Mesothelial cell of epicardium (in vitro differentiated cells): ENCODE measurements at regions not wholly inside any gene's neighbourhood (a gene's known extent, or its start where the extent isn't known, plus 50 kb on each side); places are given as distances from the start of the nearest gene placed in this dataset.

Source experiments
- DNase-seq, 2 experiments: peaks; one replicate each; pipeline ENCODE4 v3.0.0; 2021; ENCODE audit warnings: low spot score in 2 of 2; ENCODE audit not compliant: unreplicated experiment in 2 of 2
- H3K27ac Mint-ChIP-seq: 2 replicates; pipeline ENCODE4 v1.8.0; 2021; ENCODE audit warnings: mixed read lengths
- H3K27me3 Mint-ChIP-seq: 2 replicates; pipeline ENCODE4 v1.8.0; 2021; ENCODE audit warnings: low read depth, mixed read lengths
- H3K36me3 Mint-ChIP-seq: 2 replicates; pipeline ENCODE4 v1.8.0; 2021; ENCODE audit warnings: mixed read lengths
- H3K4me1 Mint-ChIP-seq: 2 replicates; pipeline ENCODE4 v1.8.0; 2021; ENCODE audit warnings: mixed read lengths
- H3K4me3 Mint-ChIP-seq: 2 replicates; pipeline ENCODE4 v1.8.0; 2021; ENCODE audit warnings: mild to moderate bottlenecking, moderate library complexity, mixed read lengths
- H3K9me3 Mint-ChIP-seq: 2 replicates; pipeline ENCODE4 v1.8.0; 2021; ENCODE audit warnings: mixed read lengths
- TF ChIP-seq, protein P1 (sequence below): fragments of 200-600 bp; sonication (generic); IDR thresholded peaks from one replicate; pipeline ENCODE4 v1.5.0; 2021; ENCODE audit warnings: antibody characterized with exemption; ENCODE audit not compliant: unreplicated experiment

DNA sequence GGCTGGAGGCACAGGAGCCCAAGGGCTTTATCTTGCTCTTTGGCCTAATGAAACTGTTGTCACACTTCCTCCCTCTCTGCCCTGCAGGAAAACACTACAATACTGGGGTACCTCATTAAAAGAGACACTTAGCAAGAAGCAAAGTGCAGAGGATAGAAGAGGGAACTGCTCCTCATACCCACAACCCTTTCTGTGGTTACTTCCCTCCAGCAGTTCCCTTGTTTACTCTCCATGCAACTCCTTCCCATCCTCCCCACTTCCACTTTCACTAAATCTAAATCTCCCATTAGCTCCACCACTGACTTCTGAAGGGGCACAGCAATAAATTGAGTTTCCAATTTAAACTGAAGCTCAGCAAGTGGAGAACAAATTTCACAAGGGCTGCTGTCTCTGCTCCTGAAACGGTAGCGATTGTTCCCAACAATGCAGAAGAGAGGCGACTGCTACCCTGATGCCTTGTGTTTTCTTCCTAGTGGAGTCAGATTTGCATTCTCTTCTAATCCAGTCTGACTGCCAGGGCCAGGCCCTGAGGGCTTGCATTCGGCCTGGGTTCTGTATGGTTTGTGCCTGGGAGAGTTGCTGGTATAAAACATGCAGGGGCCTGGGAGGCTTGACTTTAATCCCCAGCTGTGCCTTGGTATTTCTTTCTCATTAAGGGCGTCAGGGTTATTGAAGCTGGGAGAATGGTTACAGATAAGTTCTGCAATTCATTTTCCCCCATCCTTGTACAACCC, 454.7 kb downstream of the TFAP2B start:
- Mint-ChIP-seq H3K4me1 (peaks cover 21% of the 10 kb centered on the region), H3K36me3 (no peaks in the 10 kb centered on the region), H3K27me3 (no peaks in the 10 kb centered on the region), H3K27ac (no peak overlapping the region), H3K4me3 (no peak overlapping the region), H3K9me3 (no peaks in the 10 kb centered on the region)
- no peak for DNase-seq
- TF ChIP-seq, protein P1, sequence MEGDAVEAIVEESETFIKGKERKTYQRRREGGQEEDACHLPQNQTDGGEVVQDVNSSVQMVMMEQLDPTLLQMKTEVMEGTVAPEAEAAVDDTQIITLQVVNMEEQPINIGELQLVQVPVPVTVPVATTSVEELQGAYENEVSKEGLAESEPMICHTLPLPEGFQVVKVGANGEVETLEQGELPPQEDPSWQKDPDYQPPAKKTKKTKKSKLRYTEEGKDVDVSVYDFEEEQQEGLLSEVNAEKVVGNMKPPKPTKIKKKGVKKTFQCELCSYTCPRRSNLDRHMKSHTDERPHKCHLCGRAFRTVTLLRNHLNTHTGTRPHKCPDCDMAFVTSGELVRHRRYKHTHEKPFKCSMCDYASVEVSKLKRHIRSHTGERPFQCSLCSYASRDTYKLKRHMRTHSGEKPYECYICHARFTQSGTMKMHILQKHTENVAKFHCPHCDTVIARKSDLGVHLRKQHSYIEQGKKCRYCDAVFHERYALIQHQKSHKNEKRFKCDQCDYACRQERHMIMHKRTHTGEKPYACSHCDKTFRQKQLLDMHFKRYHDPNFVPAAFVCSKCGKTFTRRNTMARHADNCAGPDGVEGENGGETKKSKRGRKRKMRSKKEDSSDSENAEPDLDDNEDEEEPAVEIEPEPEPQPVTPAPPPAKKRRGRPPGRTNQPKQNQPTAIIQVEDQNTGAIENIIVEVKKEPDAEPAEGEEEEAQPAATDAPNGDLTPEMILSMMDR: no peak

DNA sequence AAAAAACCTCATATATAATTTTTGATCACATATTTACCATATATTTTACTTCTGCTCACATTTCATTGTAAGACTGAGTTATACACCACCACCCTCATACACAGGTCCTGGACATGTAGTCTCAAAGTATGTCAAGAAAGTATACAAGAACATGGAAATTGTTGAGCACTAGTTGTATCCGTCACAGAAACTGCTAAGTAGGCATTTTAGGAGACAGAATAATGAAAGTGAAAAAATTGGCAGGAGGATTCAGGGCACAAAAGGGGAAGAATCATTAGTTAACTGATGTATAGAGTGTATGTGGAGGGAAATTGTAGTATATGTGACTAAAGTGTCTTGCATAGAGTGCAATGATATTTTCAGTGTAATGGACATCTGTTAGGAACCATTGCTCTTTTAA, 458.8 kb downstream of the TFAP2B start:
- Mint-ChIP-seq H3K27me3 (no peaks in the 10 kb centered on the region), H3K9me3 (peaks cover 7% of the 10 kb centered on the region), H3K4me3 (no peak overlapping the region), H3K36me3 (no peaks in the 10 kb centered on the region), H3K27ac (no peak overlapping the region), H3K4me1 (peaks cover 8% of the 10 kb centered on the region)
- DNase-seq: no peak
- TF ChIP-seq, protein P1: no peak

DNA sequence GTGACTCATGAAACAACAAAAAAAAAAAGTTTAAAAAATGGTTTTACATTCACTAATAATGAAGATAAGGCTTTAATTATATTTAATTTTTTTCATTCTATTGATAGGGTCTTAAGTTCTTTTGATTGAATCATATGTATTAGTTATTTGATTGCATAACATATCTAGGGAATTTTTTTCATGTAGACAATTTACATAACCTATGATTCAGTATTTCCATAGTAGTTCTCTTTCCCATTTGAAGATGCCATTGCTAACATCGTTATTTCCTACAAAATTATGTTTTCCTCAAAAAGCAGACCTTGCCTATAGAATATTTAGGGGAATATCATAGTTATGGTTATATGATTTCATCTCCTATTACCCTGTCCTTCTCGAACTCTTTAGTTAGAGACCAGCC, 463.4 kb downstream of the TFAP2B start:
- Mint-ChIP-seq H3K27ac (no peak overlapping the region), H3K36me3 (no peaks in the 10 kb centered on the region), H3K27me3 (no peaks in the 10 kb centered on the region), H3K4me3 (no peak overlapping the region), H3K9me3 (peaks cover 7% of the 10 kb centered on the region), H3K4me1 (no peaks in the 10 kb centered on the region)
- no peak for DNase-seq
- TF ChIP-seq, protein P1: no peak

DNA sequence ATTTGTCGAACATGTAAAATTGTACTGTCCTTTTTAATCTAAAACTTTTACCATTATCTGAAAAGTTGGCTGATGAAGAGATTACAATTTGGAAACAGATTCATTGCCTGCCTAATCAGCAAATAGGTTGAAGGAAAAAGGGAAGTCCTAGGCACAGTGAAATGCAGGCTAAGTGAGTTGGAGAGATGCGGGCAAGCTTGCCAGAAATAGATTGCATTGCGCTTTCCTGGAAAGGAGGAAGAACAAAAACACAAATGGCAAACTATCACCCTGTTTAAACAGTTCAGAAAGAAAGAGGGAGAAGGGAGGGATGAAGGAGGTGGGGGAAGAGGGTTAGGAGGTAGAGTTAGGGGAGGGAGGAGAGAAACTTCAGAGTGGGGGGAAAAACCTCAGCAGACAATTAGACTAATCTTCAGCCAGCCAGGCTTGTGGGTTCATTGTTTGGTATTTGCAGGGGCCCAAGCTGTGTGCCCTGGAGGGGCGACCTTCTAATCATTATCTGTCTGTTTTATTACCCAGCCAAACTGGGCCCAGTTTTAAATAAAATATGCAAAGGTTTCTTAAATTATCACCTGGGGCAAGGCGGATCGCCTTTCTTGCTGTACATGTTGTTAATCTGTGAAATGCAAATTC, 465.2 kb downstream of the TFAP2B start:
- Mint-ChIP-seq H3K4me1 (no peaks in the 10 kb centered on the region), H3K4me3 (no peak overlapping the region), H3K27ac (no peak overlapping the region), H3K9me3 (peaks cover 7% of the 10 kb centered on the region), H3K27me3 (no peaks in the 10 kb centered on the region), H3K36me3 (no peaks in the 10 kb centered on the region)
- DNase-seq: no peak
- TF ChIP-seq, protein P1: no peak

DNA sequence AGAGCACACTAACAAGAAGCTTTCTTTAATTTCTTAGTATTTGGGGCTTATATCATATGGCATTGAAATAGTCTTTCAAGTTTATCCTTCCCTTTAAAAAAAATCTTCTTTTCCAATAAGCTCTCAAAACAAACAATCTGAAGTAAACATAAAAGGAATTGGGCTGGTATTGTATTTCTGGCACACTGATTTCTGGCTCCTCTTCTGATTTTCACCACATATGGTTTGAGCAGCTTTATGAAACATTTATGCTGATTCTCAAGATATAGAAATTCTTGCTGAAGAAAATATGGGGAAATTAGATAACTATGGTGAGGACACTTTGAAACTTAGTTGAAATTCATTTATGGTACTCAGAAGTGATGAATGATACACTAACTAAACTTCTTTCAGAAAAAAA, 467.2 kb downstream of the TFAP2B start:
- Mint-ChIP-seq H3K4me3 (no peak overlapping the region), H3K9me3 (peaks cover 2% of the 10 kb centered on the region), H3K36me3 (no peaks in the 10 kb centered on the region), H3K4me1 (peaks cover 13% of the 10 kb centered on the region), H3K27me3 (no peaks in the 10 kb centered on the region), H3K27ac (no peak overlapping the region)
- TF ChIP-seq, protein P1: no peak
- no peak for DNase-seq
